Sigmoid colon (tissue), 6 donors: ENCODE measurements at regions not wholly inside any gene's neighbourhood (a gene's known extent, or its start where the extent isn't known, plus 50 kb on each side); places are given as distances from the start of the nearest gene placed in this dataset.

Source experiments
- DNase-seq: peaks from one replicate; pipeline ENCODE4 v3.0.0-alpha.2; 2019
- H3K27ac ChIP-seq, 4 donors: fragments of 200-600 bp; sonication (generic); one replicate each; pipeline ENCODE4 v1.5.1; 2016 to 2019; ENCODE audit warnings: mild to moderate bottlenecking in 1 of 4
- H3K27me3 ChIP-seq, 3 donors: fragments of 200-600 bp; sonication (generic); one replicate each; pipeline ENCODE4 v1.5.1; 2019; ENCODE audit warnings: mild to moderate bottlenecking in 1 of 3
- H3K36me3 ChIP-seq, 4 donors: fragments of 200-600 bp; sonication (generic); one replicate each; pipeline ENCODE4 v1.5.1; 2016 to 2019
- H3K4me1 ChIP-seq, 4 donors: fragments of 200-600 bp; sonication (generic); one replicate each; pipeline ENCODE4 v1.5.1; 2017 to 2019
- H3K4me3 ChIP-seq, 4 donors: fragments of 200-600 bp; sonication (generic); one replicate each; pipeline ENCODE4 v1.5.1; 2017 to 2019; ENCODE audit warnings: mild to moderate bottlenecking in 2 of 4, moderate library complexity in 1 of 4
- H3K9me3 ChIP-seq, 4 donors: fragments of 200-600 bp in 3 of 4; sonication (generic) in 3 of 4; one replicate each; pipeline versions ENCODE4 v1.5.1 to v1.6.1; 2013 to 2019
- EP300 ChIP-seq, 4 donors: sonication (generic); formaldehyde crosslinking; IDR thresholded peaks; one replicate each; pipeline ENCODE4 v1.6.1; 2017; ENCODE audit warnings: antibody characterized with exemption in 4 of 4
- POLR2A ChIP-seq, 2 donors: fragments of 450-650 bp; IDR thresholded peaks; one replicate each; pipeline ENCODE4 v1.6.1; 2016; ENCODE audit warnings: antibody characterized with exemption in 2 of 2, mild to moderate bottlenecking in 2 of 2, moderate library complexity in 2 of 2
- POLR2AphosphoS5 ChIP-seq, 4 donors: sonication (generic); formaldehyde crosslinking; IDR thresholded peaks; one replicate each; pipeline ENCODE4 v1.6.1; 2017; ENCODE audit warnings: antibody characterized with exemption in 4 of 4
- WGBS, 2 donors: extraction: QIAGEN DNeasy Blood & Tissue Kit; methylation state at CpG; one replicate each; pipeline ENCODE4 v1.1.7; 2013; 5-methylcytosine and 5-hydroxymethylcytosine counted together
- intact Hi-C: fragments of 100-400 bp; cut with DNase I; formaldehyde crosslinking; loops from one replicate; pipeline ENCODE4 v1.15.1; 2023
- TF ChIP-seq, protein P1 (sequence below), 4 experiments: fragments of 450-650 bp in 3 of 4; fragments of 200-600 bp in 1 of 4; IDR thresholded peaks; one replicate each; pipeline ENCODE4 v1.5.1; 2016 to 2019; ENCODE audit warnings: antibody characterized with exemption in 4 of 4, mild to moderate bottlenecking in 3 of 4, moderate library complexity in 2 of 4
- donor health status: healthy with polysubstance abuse.
- donor health status: healthy.

DNA sequence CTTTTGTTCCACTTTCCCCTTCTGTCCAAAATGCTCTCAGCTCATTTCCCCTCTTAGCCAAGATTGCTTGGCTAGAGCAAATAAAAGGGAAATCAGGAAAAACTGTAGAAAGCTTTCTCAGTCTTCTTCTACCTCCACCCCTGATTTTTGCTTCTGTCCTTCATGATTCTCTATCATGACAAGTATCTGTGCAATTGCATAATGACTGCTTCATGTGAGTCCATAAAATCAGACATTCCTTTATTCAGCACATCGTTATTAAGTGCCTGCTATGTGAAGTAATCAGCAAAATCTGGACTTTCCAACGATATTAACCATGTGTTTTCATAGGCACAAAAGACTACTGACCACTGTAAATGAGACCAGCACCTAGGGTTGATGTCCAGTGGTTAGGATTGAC is 321.5 kb upstream of the CBLB start:
- no peak for DNase-seq
- Histone ChIP-seq H3K4me1 (no peaks in the 10 kb centered on the region), H3K27me3 (no peaks in the 10 kb centered on the region), H3K4me3 (no peak overlapping the region), H3K36me3 (no peaks in the 10 kb centered on the region), H3K9me3 (no peaks in the 10 kb centered on the region), H3K27ac (no peak overlapping the region)
- 82 to 87% methylated on average over 2 of the region's 2 CpGs for WGBS, 2 donors
- intact Hi-C loops = no loop called here
- TF ChIP-seq, protein P1, sequence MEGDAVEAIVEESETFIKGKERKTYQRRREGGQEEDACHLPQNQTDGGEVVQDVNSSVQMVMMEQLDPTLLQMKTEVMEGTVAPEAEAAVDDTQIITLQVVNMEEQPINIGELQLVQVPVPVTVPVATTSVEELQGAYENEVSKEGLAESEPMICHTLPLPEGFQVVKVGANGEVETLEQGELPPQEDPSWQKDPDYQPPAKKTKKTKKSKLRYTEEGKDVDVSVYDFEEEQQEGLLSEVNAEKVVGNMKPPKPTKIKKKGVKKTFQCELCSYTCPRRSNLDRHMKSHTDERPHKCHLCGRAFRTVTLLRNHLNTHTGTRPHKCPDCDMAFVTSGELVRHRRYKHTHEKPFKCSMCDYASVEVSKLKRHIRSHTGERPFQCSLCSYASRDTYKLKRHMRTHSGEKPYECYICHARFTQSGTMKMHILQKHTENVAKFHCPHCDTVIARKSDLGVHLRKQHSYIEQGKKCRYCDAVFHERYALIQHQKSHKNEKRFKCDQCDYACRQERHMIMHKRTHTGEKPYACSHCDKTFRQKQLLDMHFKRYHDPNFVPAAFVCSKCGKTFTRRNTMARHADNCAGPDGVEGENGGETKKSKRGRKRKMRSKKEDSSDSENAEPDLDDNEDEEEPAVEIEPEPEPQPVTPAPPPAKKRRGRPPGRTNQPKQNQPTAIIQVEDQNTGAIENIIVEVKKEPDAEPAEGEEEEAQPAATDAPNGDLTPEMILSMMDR (IDR thresholded peaks at IDR 0.05) = no peak
- TF ChIP-seq POLR2A (IDR thresholded peaks at IDR 0.05) = no peak
- TF ChIP-seq EP300 (IDR thresholded peaks at IDR 0.05) = no peak
- TF ChIP-seq POLR2AphosphoS5 (IDR thresholded peaks at IDR 0.05) = no peak

DNA sequence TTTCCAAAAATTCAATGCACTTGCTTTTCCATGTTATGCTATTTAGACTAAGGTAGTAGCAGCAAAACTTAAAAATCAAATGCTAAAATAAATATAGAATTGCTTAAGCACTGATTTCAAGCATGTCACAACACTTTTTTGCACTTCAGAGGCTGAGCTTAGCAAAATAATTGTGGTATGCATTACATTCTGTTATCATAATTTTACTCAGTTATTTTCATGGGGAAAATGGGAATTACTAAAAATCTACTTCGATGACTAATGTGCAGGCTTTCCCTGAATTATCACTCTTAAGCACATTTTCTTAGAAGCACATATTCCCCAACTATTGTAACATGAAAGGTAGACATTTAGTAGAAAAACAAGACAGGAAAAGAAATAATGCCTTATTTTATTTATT is 322.4 kb upstream of the CBLB start:
- 91 to 96% methylated on average over 1 of the region's 1 CpG for WGBS, 2 donors
- Histone ChIP-seq H3K27me3 (no peaks in the 10 kb centered on the region), H3K27ac (no peak overlapping the region), H3K36me3 (no peaks in the 10 kb centered on the region), H3K9me3 (no peaks in the 10 kb centered on the region), H3K4me3 (no peak overlapping the region), H3K4me1 (no peaks in the 10 kb centered on the region)
- DNase-seq = no peak
- TF ChIP-seq, protein P1 (IDR thresholded peaks at IDR 0.05) = no peak
- TF ChIP-seq POLR2A (IDR thresholded peaks at IDR 0.05) (no peak), POLR2AphosphoS5 (IDR thresholded peaks at IDR 0.05) (no peak), EP300 (IDR thresholded peaks at IDR 0.05) (no peak)
- intact Hi-C loops = no loop called here

DNA sequence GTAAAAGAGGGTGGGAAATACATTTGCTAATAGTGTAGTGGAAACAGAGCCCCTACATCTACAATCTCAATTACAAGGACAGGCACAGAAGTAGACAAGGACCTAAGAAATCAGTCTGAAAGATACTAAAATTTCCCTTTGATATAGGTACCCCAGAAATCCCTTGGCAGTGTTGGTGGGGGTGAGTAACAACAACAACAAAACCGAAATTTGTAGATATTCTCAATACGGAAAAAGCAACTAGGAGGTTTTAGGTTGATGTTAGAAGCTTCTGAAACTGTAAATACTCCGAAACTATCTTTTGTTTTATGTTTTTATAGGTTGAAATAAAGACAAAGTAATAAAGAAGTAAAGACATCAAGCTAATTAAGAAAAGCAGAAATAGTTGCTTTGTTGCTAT is 323.1 kb upstream of the CBLB start:
- no peak for TF ChIP-seq POLR2A (IDR thresholded peaks at IDR 0.05)
- TF ChIP-seq EP300 (IDR thresholded peaks at IDR 0.05) = no peak
- TF ChIP-seq POLR2AphosphoS5 (IDR thresholded peaks at IDR 0.05) = no peak
- TF ChIP-seq, protein P1 (IDR thresholded peaks at IDR 0.05) = no peak
- intact Hi-C loops = no loop called here
- DNase-seq = no peak

DNA sequence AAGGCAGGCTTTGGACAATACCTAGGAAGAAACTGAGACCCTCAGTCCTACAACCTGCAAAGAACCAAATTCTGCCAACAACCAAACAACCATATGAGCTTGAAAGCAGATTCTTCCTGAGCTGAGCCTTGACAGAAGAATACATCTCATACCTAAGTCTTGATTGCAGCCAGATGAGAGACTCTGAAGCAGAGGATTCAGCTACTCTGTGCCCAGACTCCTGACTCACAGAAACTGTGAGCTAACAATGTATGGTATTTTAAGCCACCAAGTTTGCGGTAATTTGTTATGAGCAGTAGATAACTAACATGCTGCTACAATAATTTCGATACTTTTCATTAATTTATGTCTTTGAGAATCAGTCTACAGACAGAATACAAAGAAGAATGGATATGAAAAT is 325.1 kb upstream of the CBLB start:
- H3K27ac ChIP-seq = no peak overlapping the region
- no peaks in the 10 kb centered on the region for H3K9me3 ChIP-seq
- intact Hi-C loops = no loop called here
- 96 to 97% methylated on average over 2 of the region's 2 CpGs for WGBS, 2 donors
- H3K27me3 ChIP-seq = no peaks in the 10 kb centered on the region
- DNase-seq = no peak
- H3K4me3 ChIP-seq = no peak overlapping the region
- TF ChIP-seq POLR2A (IDR thresholded peaks at IDR 0.05) (no peak), EP300 (IDR thresholded peaks at IDR 0.05) (no peak), POLR2AphosphoS5 (IDR thresholded peaks at IDR 0.05) (no peak)
- TF ChIP-seq, protein P1 (IDR thresholded peaks at IDR 0.05) = no peak
- no peaks in the 10 kb centered on the region for H3K4me1 ChIP-seq
- no peaks in the 10 kb centered on the region for H3K36me3 ChIP-seq

More for the DNA sequence above, 323.1 kb upstream of the CBLB start:
- Histone ChIP-seq H3K27ac (no peak overlapping the region), H3K36me3 (no peaks in the 10 kb centered on the region), H3K27me3 (no peaks in the 10 kb centered on the region), H3K4me3 (no peak overlapping the region), H3K4me1 (no peaks in the 10 kb centered on the region), H3K9me3 (no peaks in the 10 kb centered on the region)
- WGBS, 2 donors = 80 to 91% methylated on average over 3 of the region's 3 CpGs

- intact Hi-C loops = no loop called here
These were observed 325.9 kb upstream of the CBLB start for GRCh38 chr3:106194726-106195125.

More at GRCh38 chr3:106194726-106195125, 325.9 kb upstream of the CBLB start:
- H3K27me3 ChIP-seq = no peaks in the 10 kb centered on the region
- TF ChIP-seq EP300 (IDR thresholded peaks at IDR 0.05) = no peak
- no peak for TF ChIP-seq POLR2AphosphoS5 (IDR thresholded peaks at IDR 0.05)
- no peak for TF ChIP-seq POLR2A (IDR thresholded peaks at IDR 0.05)
- TF ChIP-seq, protein P1 (IDR thresholded peaks at IDR 0.05) = no peak
- H3K4me1 ChIP-seq = no peaks in the 10 kb centered on the region
- no peak for DNase-seq
- no peaks in the 10 kb centered on the region for H3K9me3 ChIP-seq
- no peaks in the 10 kb centered on the region for H3K36me3 ChIP-seq
- H3K27ac ChIP-seq = no peak overlapping the region
- WGBS, 2 donors = 97 to 100% methylated on average over 1 of the region's 1 CpG
- no peak overlapping the region for H3K4me3 ChIP-seq
